ENCODE measurements at regions not wholly inside any gene's neighbourhood (a gene's known extent, or its start where the extent isn't known, plus 50 kb on each side); places are given as distances from the start of the nearest gene placed in this dataset.

DNA sequence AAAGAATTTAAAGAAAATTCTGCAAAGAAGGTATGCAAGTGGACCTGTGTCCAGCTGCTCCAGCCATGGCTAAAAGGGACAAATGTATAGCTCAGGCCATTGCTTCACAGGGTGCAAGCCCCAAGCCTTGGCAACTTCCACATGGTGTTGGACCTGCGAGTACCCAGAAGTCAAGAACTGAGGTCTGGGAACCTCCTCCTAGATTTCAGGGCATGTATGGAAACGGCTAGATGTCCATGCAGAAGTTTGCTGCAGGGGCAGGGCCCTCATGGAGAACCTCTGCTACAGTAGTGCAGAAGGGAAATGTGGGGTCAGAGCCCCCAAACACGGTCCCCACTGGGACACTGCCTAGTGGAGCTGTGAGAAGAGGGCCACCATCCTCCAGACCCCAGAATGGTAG lies 284.0 kb upstream of the RAB6C start:
- no peak for TF ChIP-seq EZH2 (IDR thresholded peaks at IDR 0.05; ENCODE audit: low read length)
- TF ChIP-seq, protein P1, sequence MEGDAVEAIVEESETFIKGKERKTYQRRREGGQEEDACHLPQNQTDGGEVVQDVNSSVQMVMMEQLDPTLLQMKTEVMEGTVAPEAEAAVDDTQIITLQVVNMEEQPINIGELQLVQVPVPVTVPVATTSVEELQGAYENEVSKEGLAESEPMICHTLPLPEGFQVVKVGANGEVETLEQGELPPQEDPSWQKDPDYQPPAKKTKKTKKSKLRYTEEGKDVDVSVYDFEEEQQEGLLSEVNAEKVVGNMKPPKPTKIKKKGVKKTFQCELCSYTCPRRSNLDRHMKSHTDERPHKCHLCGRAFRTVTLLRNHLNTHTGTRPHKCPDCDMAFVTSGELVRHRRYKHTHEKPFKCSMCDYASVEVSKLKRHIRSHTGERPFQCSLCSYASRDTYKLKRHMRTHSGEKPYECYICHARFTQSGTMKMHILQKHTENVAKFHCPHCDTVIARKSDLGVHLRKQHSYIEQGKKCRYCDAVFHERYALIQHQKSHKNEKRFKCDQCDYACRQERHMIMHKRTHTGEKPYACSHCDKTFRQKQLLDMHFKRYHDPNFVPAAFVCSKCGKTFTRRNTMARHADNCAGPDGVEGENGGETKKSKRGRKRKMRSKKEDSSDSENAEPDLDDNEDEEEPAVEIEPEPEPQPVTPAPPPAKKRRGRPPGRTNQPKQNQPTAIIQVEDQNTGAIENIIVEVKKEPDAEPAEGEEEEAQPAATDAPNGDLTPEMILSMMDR (optimal IDR thresholded peaks at IDR 0.05 in 1 of 3, IDR thresholded peaks at IDR 0.05 in 1 of 3, conservative IDR thresholded peaks at IDR 0.05 in 1 of 3; ENCODE audit: extremely low read depth in 1 of 3, insufficient read depth in 2 of 3, low read length in 3 of 3): no peak
